RPMI7951 (cell line): ENCODE measurements at regions not wholly inside any gene's neighbourhood (a gene's known extent, or its start where the extent isn't known, plus 50 kb on each side); places are given as distances from the start of the nearest gene placed in this dataset.

Experiments
- DNase-seq: peaks from one replicate; pipeline ENCODE4 v3.0.0-alpha.2; 2012; ENCODE audit warnings: low read depth

DNA sequence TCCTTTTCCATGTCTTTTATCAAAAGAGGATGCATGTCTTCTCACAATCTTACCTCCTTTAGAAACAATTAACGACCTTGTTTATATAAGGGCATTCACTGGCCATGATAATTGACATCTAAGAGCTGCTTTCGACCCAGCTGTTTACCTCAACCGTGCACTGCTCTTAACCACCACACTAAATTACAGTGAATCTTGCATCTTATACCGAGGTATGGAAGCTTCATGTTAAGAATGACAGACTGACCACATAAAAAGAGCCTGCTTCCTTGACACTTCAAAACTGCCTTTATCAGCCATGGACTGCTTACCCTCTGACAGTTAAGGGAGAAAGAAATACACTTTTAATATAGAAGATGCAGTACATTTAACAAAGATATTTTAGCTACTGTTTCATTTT lies 301.7 kb upstream of the LYPLAL1 start:
- no peak for DNase-seq

DNA sequence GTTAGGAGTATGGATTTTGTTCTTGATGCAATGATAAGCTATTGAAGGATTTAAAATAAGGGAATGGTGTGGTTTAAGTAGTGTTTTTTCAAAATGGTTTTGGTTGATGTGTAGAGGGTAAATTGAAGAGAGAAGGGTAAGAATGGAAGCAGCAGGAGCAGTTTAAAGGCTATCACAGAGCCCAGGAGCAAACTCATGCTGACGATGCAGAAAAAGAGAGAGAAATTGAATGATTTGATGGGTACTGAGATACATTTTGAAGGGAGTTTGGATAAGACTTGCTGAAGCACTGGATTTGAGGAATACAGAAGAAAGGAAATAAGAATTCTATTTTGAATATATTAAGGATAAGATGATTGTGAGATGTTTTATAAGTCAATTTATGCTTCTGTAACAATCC lies 300.8 kb upstream of the LYPLAL1 start:
- no peak for DNase-seq

DNA sequence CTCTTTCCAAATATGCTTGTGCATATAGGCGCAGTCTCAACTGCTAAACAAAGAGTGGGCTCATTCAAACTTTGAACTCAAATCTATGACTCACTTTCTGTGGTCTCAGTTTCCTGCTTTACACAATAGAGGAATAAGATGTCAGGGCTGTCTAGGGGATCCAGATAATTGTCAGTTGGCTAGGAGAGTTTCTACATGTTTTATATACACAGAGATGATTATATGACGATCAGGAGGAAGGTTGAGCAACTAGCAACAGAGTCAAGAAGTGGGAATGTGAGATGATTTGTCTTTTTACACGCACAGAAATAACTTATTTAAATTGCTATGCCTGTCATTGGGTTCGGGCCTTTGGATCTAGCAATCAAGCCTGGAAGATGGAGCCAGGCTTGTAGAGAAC lies 299.4 kb upstream of the LYPLAL1 start:
- DNase-seq, result peak; percentile 82

DNA sequence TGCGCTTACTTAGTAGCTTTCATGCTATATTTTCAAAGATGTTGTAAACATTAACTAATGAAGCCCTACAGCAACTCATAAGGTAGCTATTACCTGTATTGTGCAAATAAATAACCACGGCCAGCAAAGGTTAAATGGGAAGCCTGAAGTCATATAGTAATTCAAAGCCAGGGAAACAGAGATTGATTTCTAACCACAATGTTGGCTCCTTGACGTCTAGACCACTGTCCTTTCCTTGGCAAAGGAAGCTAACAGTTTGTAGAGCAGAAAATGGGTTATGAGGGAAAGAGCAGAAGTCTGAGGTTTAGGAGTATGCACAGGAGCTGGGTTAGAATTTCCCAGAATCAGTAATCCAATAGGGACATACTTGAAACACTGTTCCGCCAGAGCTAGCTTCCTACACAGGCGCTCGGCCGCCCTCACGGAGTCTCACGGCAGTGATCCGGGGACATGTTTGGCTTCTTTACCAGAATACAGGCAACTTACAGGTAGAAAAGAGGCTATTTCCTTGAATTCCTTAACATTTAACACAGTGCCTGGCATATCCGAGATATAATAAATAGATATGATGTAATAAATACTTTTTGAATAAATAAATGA lies 298.8 kb upstream of the LYPLAL1 start:
- no peak for DNase-seq

DNA sequence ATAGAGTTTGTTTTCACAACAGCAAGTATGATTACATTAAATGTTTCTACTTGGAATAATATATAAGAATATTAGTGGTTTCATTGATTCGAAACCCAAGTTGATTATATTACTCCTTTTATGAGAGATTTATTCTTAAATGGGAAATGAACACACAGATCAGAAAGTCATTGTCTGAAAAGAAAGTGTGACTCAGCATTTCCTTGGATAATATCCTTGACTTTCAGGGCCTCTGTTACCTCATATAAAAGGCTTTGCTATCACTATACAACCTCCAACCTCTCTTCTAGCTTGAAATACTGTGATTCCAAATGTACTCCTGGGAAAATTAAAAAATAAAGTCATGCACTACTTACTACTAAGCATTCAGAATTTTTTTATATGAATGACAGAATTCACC lies 295.3 kb upstream of the LYPLAL1 start:
- DNase-seq, result peak; percentile 43

DNA sequence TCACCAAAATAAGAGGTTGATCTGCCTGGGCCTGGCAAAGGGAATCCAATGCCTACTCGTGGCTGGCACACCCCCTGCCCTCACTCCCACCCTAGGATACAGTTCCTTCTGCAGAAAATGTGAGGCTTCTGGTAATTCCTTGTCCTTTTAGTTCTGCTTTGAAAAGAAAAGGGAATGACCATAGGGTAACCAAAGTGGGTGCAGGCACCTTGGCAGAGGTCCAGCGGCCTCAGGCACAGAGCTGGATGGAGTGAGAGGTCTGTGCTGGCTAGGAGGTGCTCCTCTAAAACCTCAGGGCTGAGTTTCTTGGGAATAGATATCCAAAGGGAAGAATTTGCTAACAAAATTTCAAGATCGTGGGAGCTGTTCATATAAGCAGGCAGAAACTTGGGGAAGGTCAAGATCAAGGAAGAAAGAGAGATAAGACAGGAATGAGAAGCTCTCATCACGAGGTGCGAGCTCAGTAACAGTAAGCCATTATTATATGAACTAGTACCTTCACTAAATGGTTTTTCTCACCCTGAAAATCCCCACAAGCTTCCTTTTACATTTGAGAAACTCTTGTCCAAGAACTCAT lies 293.1 kb upstream of the LYPLAL1 start:
- DNase-seq, result no peak

DNA sequence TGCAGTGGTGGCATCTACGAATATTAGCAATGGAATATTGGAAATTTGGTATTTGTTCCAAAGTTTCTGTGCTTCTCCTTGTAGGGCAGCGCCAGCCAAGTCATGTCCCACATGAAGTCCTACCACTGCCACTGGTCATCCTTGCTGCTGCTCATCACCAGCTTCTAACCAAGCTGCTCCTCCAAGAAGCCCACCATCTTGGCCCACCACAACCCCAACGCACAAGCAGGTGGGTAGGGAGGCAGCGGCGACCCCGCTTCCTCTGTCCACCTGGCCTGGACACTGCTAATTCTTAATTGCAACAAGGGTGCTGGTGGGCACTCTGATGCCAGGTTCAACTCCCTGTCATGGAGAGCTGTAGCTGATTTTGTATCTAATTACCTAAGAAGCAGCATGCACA lies 291.2 kb upstream of the LYPLAL1 start:
- no peak for DNase-seq

DNA sequence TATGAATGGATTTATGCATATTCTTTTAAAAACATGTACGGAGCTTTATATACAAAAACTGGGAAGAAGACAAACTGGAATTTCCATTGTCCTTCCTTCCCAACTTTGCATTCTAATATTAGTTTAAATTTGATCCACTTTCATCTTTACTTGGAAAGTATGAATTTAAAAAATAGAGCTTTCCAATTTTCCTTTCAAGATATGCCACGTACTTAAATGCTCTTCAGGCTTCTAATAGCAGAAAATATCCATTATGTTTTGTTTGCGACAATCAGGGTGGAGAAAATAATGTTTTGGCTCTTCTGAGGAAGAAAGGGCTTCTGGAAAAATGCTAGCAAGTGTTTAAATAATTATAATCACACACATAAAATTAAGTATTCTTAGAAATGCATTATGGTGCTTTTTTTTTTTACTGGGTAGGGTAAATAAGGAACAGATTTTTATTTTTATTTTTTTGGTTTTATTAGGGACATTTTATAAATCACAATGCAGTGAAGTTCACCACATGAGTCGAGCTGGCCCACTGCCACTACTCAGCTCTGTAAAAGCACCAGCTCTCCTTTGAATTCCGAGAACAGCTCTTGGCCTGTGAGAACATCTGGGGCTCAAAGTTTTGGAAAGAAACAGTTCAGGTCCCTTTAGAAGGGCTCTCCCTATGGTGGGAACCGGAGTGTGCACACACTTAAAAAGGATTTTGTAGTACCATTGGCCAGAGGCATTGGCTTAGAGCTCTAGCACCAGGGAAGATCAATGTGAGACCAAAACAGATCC lies 287.4 kb upstream of the LYPLAL1 start:
- DNase-seq, result peak; percentile 9

DNA sequence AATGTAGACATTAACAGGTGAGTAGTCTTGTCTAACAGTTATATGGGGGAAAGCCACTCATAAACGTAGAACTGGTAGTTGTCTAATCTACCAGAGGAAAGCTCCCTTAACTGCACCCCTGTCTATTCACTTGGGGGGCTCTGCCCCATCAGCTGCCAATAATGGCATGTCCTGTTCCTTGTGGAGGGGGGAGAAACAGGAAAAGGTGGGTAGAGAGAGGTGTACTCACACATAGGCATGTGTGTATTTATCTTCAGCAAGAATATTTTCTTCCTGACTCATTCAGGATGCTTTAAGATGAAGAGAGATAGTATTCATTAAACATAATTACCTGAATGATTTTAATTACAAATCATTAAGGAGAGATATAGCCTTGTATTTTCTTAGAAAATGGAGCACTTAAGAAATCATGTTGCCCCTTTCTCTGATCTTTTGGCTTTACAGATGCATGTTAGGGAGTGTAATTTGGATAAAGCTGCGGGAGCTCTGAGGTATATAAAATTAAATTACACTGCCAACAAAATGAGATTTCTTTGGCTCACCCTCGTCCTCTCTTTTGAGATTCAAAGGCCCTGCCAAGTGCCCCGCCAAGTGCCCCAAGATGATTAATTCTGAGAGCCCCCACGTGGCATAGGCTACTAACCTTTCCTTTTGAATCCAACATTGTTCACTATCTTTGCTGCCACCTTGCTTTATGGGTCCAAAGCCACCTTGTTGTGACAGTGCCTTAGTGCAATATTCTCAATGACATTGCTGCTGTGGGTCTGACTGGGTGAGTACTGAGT lies 286.3 kb upstream of the LYPLAL1 start:
- DNase-seq, result no peak

DNA sequence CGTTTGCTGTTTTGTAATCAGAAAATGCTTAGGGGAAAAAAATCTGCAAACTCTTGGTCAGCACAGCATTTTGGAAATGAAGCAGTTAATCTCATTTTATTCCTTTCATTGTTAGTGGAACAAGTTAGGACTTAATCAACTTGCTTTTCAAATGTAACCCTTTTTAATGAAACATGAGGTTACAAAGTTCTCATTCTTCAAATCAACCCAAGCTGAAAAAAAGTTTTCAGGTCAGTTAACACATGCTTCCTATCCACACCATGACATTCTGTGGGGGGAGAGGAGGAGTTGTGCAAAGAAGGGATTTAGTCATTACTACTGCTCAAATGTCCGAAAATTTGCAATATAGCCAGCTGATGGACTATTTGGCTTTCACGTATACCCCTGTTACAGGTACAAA lies 283.2 kb upstream of the LYPLAL1 start:
- no peak for DNase-seq

DNA sequence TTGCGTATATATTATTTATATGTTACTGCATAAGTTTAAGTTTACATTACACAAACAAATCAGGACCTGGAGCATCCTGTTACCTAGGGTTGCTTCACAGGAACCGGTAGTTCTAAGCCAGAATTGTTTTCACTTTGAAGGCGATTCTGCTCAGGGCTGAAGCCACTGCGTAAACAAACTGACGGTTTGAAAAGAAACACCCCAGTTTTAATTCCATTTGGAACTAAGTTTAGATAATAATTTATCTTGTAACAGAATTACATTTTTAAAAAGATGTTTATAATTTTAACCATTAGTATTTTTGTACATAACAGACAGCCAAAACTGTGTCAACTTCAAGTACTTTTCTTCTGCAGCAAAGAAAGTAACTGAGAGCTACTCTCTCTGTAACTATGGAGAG lies 282.1 kb upstream of the LYPLAL1 start:
- DNase-seq, result no peak

DNA sequence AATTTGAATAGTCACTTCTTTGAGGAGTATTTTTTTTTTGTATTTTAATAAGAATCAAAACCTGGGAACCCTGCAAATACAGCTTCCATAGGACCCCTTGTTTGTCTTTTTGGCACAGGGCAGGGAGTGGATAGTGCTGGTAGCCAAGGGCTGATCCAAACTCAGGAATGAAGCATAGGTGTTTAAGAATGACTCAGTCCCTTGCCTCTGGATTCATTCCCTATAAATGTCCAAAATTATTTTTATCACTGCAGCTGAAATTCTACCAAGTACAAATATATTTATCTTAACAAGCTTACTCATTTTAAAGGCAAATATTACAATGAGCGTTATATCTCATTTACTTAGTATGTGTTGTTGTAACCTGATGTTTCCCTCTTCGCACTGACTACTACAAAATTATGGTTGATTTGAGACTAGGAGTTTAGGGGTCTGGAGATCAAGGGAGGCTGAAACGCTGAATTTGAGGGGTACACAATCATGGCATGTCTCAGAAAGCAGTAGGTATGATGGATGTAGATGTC lies 278.6 kb upstream of the LYPLAL1 start:
- no peak for DNase-seq

DNA sequence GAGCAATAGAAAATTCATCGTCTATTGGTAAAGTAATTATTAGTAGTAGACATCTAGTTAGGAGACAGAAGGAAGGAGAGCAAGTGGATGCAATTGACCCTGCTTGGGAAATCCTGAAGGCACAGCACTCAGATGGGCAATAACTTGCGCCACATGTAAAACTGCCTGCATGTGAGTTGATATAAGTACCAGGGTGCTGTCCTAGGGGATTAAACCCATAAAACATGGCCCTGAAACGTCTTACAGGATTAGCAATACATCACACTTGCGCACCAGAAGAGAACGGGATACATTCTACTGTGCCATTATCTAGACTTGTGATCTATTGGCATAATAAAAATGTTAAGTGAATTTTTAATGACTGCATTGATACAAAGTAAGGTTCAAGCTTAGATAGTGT lies 277.5 kb upstream of the LYPLAL1 start:
- no peak for DNase-seq

DNA sequence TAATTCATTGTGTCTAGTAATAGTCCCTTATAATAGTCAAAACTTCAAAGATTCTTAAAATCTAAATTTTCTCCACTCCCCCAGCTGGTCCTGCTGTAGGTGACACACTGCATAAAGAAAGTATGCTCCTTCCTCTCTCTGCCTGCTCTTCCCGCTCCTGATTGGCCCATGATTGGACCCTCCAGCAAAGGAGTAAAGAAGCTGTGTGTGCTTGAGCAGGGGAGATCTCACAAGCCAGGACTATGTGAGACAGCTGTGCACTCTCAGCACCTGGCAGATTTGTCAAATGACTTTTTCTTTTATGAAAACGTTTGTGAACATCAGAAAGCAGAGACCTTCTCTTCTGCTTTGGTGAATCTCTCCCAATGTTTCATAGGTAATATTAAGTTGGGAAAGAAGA lies 274.8 kb upstream of the LYPLAL1 start:
- DNase-seq, result no peak

DNA sequence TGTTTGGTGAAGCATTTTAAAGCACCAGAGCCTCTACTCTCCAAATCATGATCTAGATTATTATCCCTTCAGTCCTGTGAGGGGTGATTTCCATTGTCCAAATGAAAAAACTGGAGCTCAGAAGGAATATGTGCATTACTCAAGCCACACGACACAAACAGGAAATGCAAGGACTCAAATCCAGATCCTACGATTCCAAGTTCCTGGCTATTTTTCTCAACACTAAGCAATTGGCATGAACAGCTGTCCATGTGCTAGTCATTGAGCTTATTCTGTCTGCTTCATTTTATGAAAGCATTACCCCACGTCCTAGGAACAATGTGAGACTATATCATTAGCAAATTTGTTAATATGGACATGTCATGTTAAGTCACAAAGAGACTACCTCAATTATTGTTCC lies 273.1 kb upstream of the LYPLAL1 start:
- no peak for DNase-seq

DNA sequence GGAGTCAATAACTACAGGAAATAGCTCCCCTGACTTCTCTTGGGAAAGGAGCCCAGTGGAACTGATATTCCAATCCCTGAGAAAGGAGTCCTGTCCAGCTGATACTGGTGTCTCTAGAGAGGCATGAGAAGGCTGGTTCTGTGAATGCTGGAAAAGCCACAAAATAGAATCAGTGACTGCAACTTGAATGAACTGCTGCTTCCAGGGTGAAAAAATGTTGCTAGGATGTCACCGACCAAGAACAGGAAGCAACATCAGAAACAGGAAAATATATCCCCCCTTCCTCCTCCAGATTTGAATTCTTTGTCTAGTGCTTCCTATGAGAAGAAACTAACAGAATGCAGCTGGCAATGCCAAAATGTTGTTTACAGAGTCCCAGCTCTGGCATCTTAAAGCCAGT lies 269.3 kb upstream of the LYPLAL1 start:
- DNase-seq, result no peak

DNA sequence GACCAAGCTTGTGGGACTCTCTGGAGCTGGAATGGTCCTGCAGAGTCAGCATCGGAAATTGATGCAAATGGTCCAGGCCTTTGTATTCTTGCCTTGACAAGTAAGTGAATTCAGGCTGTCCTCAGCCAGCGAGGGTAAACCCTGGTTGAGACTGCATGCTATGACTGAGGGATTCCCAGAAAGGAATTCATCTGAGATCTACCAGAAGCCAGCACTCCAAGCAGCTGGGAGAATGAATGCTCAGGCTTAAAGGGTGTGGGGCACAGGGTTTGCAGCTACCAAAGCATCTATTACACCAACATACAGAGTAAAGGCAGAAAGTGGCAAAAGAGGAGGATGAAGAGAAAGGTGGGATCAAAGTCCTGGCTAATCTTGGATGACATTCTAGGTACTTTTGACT lies 257.0 kb upstream of the LYPLAL1 start:
- no peak for DNase-seq

DNA sequence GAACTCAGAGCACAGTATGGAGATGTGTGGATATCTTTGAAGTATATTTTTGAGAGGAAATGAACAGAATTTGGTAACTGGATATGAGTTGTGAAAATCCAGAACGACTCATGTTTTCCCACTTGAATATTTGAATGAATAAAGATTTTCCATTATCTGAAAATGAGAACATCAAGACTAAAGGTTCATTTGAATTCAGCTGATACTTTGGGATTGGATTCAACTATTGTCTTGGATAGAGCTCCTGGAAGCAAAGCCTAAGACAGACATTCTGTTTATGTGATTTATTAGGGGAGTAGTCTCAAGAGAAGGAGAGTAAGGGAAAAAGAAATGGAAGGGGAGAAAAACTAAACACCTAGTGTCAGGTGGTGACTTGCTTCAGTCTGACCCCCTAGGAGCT lies 256.0 kb upstream of the LYPLAL1 start:
- no peak for DNase-seq

DNA sequence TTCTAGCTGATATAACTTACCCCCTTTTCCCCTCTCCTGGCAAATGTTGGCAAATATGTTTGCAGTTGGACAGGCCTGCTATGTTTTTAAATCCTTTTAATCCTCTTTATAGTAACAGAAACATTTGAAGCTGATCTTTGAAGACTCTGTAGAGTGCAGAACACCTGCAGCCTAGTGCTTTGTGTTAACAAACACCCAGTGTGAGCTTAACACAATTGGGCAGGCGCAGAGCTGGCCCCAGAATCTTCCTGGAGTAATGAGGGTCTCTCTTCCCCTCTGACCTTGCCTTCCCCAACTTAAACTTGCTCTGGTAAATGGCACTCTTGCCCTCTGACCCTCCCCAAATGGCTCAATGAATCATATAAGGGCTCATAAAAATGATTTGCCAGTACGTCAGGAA lies 247.9 kb upstream of the LYPLAL1 start:
- no peak for DNase-seq

DNA sequence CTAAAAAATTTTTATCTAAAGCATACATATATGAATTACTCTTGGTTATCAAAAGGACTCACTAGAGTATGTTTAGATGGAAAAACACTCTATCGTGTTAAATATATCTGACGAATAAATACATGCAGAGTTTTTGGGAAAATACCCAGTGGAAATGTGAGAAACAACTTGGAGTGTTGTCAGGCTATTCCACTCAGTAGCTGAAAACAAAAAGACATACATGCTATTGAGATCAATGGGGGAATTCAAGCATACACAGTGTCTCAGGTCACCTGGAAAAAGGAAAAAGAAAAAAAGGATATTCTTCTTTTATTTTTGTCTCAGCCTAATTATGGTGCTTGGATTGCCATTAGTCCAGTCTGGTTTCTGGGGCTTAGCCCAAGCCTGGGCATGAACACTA lies 247.0 kb upstream of the LYPLAL1 start:
- no peak for DNase-seq

DNA sequence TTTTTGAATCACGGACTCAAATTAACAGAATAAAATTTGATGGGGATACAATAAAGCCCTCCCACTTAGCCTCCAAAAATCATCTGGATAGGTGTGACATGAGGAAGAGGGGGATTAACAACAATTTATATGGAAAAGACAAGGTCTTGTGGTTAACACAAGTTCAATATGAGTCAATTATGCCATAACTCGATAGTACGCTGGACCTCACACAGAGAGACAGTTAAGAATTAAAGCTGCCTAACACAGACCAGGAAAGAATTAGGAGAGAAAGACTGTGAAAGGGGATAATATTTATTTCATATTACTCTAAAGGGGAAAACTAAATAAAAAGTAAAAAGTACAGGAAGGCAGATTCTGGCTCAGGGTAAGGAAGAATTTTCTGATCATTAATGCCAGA lies 243.7 kb upstream of the LYPLAL1 start:
- DNase-seq, result no peak

DNA sequence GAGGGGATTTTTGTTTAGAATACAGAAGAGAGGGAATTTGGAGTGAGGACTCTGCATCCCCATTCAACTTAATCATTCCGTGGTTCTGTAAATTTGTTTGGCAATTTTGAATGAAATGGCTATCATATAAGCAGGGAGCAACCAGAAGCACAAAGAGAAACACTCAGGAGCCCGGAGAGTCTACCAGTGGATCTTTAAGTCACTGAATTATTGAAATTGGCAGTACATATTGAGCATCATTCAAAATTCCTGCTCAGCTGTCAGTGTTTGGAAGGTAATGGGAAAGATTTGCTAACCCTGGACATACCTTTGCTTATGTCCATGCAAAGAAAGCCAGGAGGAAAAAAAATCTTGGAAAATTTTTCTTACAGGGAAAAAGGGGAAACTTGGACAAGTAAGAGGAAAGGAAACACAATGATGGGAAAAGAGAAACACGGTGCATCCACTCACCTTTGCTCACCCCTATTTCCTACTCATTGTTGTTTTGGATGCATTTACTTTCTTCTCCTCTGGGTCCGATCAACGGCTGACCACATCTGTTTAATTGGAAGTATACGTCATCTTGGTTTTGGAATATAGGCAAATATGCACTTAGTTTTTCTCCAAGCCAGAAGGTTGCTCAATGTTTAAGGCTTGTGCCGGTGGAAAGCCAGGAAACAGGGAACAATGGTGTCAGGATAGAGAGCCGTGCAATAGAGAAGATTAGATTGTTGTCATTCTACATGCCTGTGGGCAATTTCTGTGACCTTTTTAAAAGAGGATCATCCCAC lies 243.0 kb upstream of the LYPLAL1 start:
- peak; percentile 71 for DNase-seq
